ENCODE measurements at regions not wholly inside any gene's neighbourhood (a gene's known extent, or its start where the extent isn't known, plus 50 kb on each side); places are given as distances from the start of the nearest gene placed in this dataset.
A peak's percentile ranks its signal among the peaks of the same experiment; 100 is the strongest.

DNA sequence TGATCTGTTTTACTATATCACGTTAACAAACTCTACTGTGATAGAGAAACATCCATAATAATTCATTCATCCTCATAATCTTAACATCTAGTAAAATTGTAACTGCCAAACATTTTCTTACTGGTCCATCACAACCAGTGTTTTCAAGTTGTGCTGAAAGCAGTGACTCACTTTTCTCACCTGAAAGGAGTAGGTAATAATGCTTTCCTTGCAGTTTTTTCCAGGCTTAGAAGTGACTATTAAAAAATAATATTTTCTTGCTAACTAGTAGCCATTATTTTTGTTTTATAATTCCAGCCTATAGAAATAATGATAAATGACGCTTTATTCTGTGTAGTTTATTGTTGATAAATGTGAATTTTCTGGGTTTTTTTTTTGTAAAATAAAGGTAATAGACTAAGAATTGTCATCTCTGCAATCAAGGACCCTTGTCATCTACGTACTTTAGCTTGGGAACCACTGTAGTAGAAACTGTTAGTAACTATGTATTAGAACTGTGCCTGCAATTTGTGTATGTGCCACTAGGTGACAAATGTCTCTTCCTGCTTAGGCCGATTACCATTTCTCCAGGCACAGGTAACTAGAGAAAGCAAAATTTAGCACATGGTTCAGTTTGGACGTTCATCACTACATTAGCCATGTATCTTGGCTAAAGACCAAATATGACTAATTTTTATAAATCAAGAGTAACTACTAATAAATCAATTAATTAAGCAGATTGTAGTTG is 409.4 kb upstream of the ERCC4 start:
- TF ChIP-seq ZNF274 (IDR thresholded peaks at IDR 0.05; ENCODE audit: low read depth, low read length) (no peak), CTCF (IDR thresholded peaks at IDR 0.05 in 2 of 3, conservative IDR thresholded peaks at IDR 0.05 in 1 of 3; ENCODE audit: borderline replicate concordance in 1 of 3, insufficient read depth in 1 of 3, low read depth in 2 of 3, low read length in 2 of 3) (peak in 2 of 3 experiments; percentile 33 to 47; a peak in 4 of 6 replicates), JUND (IDR thresholded peaks at IDR 0.05) (no peak), POLR2A (IDR thresholded peaks at IDR 0.05; ENCODE audit: borderline replicate concordance, extremely low read depth, insufficient read depth, insufficient read length) (no peak), SIN3A (IDR thresholded peaks at IDR 0.05; ENCODE audit: low read depth) (no peak), EZH2 (IDR thresholded peaks at IDR 0.05) (no peak), ZFX (IDR thresholded peaks at IDR 0.05) (no peak), POLR2AphosphoS5 (IDR thresholded peaks at IDR 0.05; ENCODE audit: low read depth, low read length) (no peak), CBX3 (IDR thresholded peaks at IDR 0.05; ENCODE audit: low read depth) (no peak), YY1 (IDR thresholded peaks at IDR 0.05; ENCODE audit: extremely low read depth, insufficient replicate concordance, low read depth, low read length) (no peak), ELF1 (IDR thresholded peaks at IDR 0.05; ENCODE audit: borderline replicate concordance, low read depth) (no peak)
- TF ChIP-seq, protein P1, sequence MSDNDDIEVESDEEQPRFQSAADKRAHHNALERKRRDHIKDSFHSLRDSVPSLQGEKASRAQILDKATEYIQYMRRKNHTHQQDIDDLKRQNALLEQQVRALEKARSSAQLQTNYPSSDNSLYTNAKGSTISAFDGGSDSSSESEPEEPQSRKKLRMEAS (IDR thresholded peaks at IDR 0.05) = no peak
